ENCODE measurements at regions not wholly inside any gene's neighbourhood (a gene's known extent, or its start where the extent isn't known, plus 50 kb on each side); places are given as distances from the start of the nearest gene placed in this dataset.

- ChIA-PET CTCF (ENCODE audit: partially characterized antibody) (no interaction called here), POLR2A (ENCODE audit: partially characterized antibody) (no interaction called here)
- Histone ChIP-seq H3K9me3 (ENCODE audit: insufficient read depth in 2 of 2, low read depth in 1 of 2, low read length in 1 of 2) (no peaks in the 10 kb centered on the region), H3K79me2 (ENCODE audit: control insufficient read depth in 1 of 2, insufficient read depth in 2 of 2, low read length in 2 of 2) (no peaks in the 10 kb centered on the region), H4K5ac (ENCODE audit: insufficient read length, low read depth, low read length) (no peak overlapping the region), H3K4me2 (ENCODE audit: insufficient read depth in 1 of 2, low read depth in 2 of 2, low read length in 2 of 2) (no peak overlapping the region), H3K14ac (ENCODE audit: insufficient read length) (no peak overlapping the region), H3K27ac (ENCODE audit: low read depth, low read length) (no peak overlapping the region), H2BK5ac (ENCODE audit: low read depth, low read length) (no peak overlapping the region), H3K4me1 (replicated peaks in 1 of 4; ENCODE audit: control insufficient read depth in 3 of 4, insufficient read depth in 4 of 4, low read length in 3 of 4) (no peaks in the 10 kb centered on the region), H3K4me3 (ENCODE audit: extremely low read depth in 1 of 4, insufficient read depth in 2 of 4, low read depth in 3 of 4, low read length in 4 of 4) (no peak overlapping the region), H3K56ac (replicated peaks; ENCODE audit: insufficient read length, low read depth, low read length) (no peak overlapping the region), H2BK15ac (ENCODE audit: low read length) (no peak overlapping the region), H4K91ac (replicated peaks; ENCODE audit: insufficient read length, low read length) (no peak overlapping the region), H2BK120ac (replicated peaks; ENCODE audit: low read depth, low read length) (no peak overlapping the region), H2AK5ac (ENCODE audit: low read depth, low read length) (no peak overlapping the region), H3K23me2 (ENCODE audit: low read depth, low read length) (no peaks in the 10 kb centered on the region), H3K36me3 (ENCODE audit: control insufficient read depth in 2 of 4, insufficient read depth in 4 of 4, low read length in 3 of 4) (no peaks in the 10 kb centered on the region), H4K20me1 (replicated peaks in 1 of 2; ENCODE audit: control insufficient read depth in 1 of 2, insufficient read depth in 2 of 2, low read length in 2 of 2) (no peaks in the 10 kb centered on the region), H3K27me3 (replicated peaks in 1 of 4; ENCODE audit: control insufficient read depth in 3 of 4, extremely low read depth in 1 of 4, insufficient read depth in 3 of 4, low read length in 3 of 4) (no peaks in the 10 kb centered on the region), H2BK12ac (ENCODE audit: low read depth, low read length) (no peak overlapping the region), H3K23ac (ENCODE audit: insufficient read length) (no peak overlapping the region), H3K79me1 (ENCODE audit: low read depth, low read length) (no peaks in the 10 kb centered on the region), H2BK20ac (ENCODE audit: low read length) (no peak overlapping the region), H3K9ac (replicated peaks in 1 of 4; ENCODE audit: extremely low read depth in 1 of 4, low read depth in 3 of 4, low read length in 3 of 4) (no peak overlapping the region), H4K8ac (ENCODE audit: extremely low read depth, insufficient read depth, low read length) (no peak overlapping the region), H2AFZ (ENCODE audit: low read length) (no peak overlapping the region), H3K18ac (ENCODE audit: extremely low read depth, low read length) (no peak overlapping the region), H3K4ac (replicated peaks; ENCODE audit: insufficient read length, low read depth, low read length) (no peak overlapping the region)
- 87% methylated on average over 5 of the region's 5 CpGs; no CpG with 5 or more reads in 1 of the 2 experiments for WGBS, 2 experiments (ENCODE audit: extremely low coverage in 1 of 2, insufficient coverage in 1 of 2, insufficient read length in 1 of 2, insufficient replicate concordance in 2 of 2, low coverage in 1 of 2, low lambda C conversion rate in 2 of 2, missing lambda C conversion rate in 1 of 2)
- no peak for DNase-seq (ENCODE audit: low read depth in 1 of 2, low spot score in 2 of 2)
- no peak for FAIRE-seq
- TF ChIP-seq, protein P1, sequence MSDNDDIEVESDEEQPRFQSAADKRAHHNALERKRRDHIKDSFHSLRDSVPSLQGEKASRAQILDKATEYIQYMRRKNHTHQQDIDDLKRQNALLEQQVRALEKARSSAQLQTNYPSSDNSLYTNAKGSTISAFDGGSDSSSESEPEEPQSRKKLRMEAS (IDR thresholded peaks at IDR 0.05): no peak
- no peak for TF ChIP-seq POLR2AphosphoS5 (IDR thresholded peaks at IDR 0.05; ENCODE audit: low read depth, low read length)
- no peak for TF ChIP-seq TEAD4 (IDR thresholded peaks at IDR 0.05; ENCODE audit: low read depth, low read length)
- TF ChIP-seq, protein P2, sequence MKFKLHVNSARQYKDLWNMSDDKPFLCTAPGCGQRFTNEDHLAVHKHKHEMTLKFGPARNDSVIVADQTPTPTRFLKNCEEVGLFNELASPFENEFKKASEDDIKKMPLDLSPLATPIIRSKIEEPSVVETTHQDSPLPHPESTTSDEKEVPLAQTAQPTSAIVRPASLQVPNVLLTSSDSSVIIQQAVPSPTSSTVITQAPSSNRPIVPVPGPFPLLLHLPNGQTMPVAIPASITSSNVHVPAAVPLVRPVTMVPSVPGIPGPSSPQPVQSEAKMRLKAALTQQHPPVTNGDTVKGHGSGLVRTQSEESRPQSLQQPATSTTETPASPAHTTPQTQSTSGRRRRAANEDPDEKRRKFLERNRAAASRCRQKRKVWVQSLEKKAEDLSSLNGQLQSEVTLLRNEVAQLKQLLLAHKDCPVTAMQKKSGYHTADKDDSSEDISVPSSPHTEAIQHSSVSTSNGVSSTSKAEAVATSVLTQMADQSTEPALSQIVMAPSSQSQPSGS (IDR thresholded peaks at IDR 0.05; ENCODE audit: low read length): no peak
- no peak for TF ChIP-seq BCL11A (IDR thresholded peaks at IDR 0.05; ENCODE audit: low read depth in 2 of 2, low read length in 2 of 2)
- no peak for TF ChIP-seq SIRT6 (IDR thresholded peaks at IDR 0.05; ENCODE audit: low read length)
- TF ChIP-seq EP300 (IDR thresholded peaks at IDR 0.05; ENCODE audit: borderline replicate concordance in 1 of 2, low read depth in 2 of 2, low read length in 2 of 2): no peak
- TF ChIP-seq CTCF (IDR thresholded peaks at IDR 0.05; ENCODE audit: control extremely low read depth in 1 of 3, insufficient read depth in 1 of 3, low read depth in 1 of 3, low read length in 3 of 3): no peak
- no peak for TF ChIP-seq JUN (IDR thresholded peaks at IDR 0.05; ENCODE audit: low read depth, low read length)
- TF ChIP-seq KDM1A (IDR thresholded peaks at IDR 0.05; ENCODE audit: borderline replicate concordance, low read length): no peak
Observed at GRCh38 chr21:34307991-34308532, 55.7 kb upstream of the KCNE2 start.

All from H1 (cell line).